Right lobe of liver (tissue), 4 donors: ENCODE measurements at regions not wholly inside any gene's neighbourhood (a gene's known extent, or its start where the extent isn't known, plus 50 kb on each side); places are given as distances from the start of the nearest gene placed in this dataset.

Experiments
- CTCF ChIP-seq, 4 donors: fragments of 200-600 bp in 3 of 4; fragments of 450-650 bp in 1 of 4; IDR thresholded peaks; one replicate each; pipeline versions ENCODE4 v1.5.1 to v1.8.0; 2016 to 2022; ENCODE audit warnings: antibody characterized with exemption in 4 of 4, mild to moderate bottlenecking in 2 of 4
- POLR2A ChIP-seq: fragments of 450-650 bp; IDR thresholded peaks from one replicate; pipeline ENCODE4 v1.6.1; 2017; ENCODE audit warnings: antibody characterized with exemption, mild to moderate bottlenecking
- donor health status: DM: no; HTN: no; CAD: no.
- donor health status: DM: no; HTN: no; CAD: no.
- donor health status: DM: no; HTN: yes; CAD: no.

GRCh38 chr18:8469544-8470130 lies 139.6 kb upstream of the RAB12 start:
- TF ChIP-seq CTCF (IDR thresholded peaks at IDR 0.05) = no peak
- TF ChIP-seq POLR2A = no peak
